CD14-positive monocyte (primary cell): ENCODE measurements at regions not wholly inside any gene's neighbourhood (a gene's known extent, or its start where the extent isn't known, plus 50 kb on each side); places are given as distances from the start of the nearest gene placed in this dataset.

ENCODE experiments used
- DNase-seq, 3 donors: peaks; one replicate each; pipeline ENCODE4 v3.0.0-alpha.2; 2011 to 2022
- H2AFZ ChIP-seq: 2 replicates; pipeline ENCODE4 v1.6.0; 2012; ENCODE audit warnings: mild to moderate bottlenecking, low read depth, low read length, inconsistent platforms; ENCODE audit not compliant: insufficient read depth, poor library complexity, severe bottlenecking
- H3K27ac ChIP-seq, 2 donors: 1 replicate in 1 of 2; 2 replicates in 1 of 2; pipeline ENCODE4 v1.5.1; 2012 to 2013; ENCODE audit warnings: low read length in 2 of 2, control low read depth in 1 of 2, inconsistent platforms in 1 of 2, low read depth in 1 of 2, mild to moderate bottlenecking in 1 of 2
- H3K27me3 ChIP-seq, 2 donors: one replicate each; pipeline versions ENCODE4 v1.6.0 to v1.6.1; 2011 to 2013; ENCODE audit warnings: low read length in 2 of 2; ENCODE audit not compliant: control insufficient read depth in 2 of 2, insufficient read depth in 2 of 2
- H3K36me3 ChIP-seq, 2 donors: replicated peaks in 1 of 2; 1 replicate in 1 of 2; 2 replicates in 1 of 2; pipeline versions ENCODE4 v1.5.1 to v1.6.1; 2012 to 2013; ENCODE audit warnings: low read length in 2 of 2, control low read depth in 1 of 2, inconsistent platforms in 1 of 2, mild to moderate bottlenecking in 1 of 2; ENCODE audit not compliant: insufficient read depth in 2 of 2, control insufficient read depth in 1 of 2
- H3K4me1 ChIP-seq, 2 donors: 1 replicate in 1 of 2; 2 replicates in 1 of 2; pipeline versions ENCODE4 v1.5.1 to v1.6.1; 2012 to 2013; ENCODE audit warnings: low read length in 2 of 2, control low read depth in 1 of 2, inconsistent platforms in 1 of 2, mild to moderate bottlenecking in 1 of 2, moderate library complexity in 1 of 2; ENCODE audit not compliant: insufficient read depth in 2 of 2, control insufficient read depth in 1 of 2
- H3K4me2 ChIP-seq: replicated peaks from 2 replicates; pipeline ENCODE3; 2012; ENCODE audit warnings: low read length, moderate library complexity, mild to moderate bottlenecking; ENCODE audit not compliant: poor library complexity, severe bottlenecking; ENCODE audit errors: extremely low read depth
- H3K4me3 ChIP-seq, 3 experiments: fragments of 200-600 bp in 1 of 3; sonication (generic) in 1 of 3; replicated peaks in 1 of 3; 1 replicate in 2 of 3; 2 replicates in 1 of 3; pipeline ENCODE4 v1.5.1; 2011 to 2013; ENCODE audit warnings: low read length in 3 of 3, mild to moderate bottlenecking in 3 of 3, control low read depth in 2 of 3, low read depth in 2 of 3, inconsistent platforms in 1 of 3, moderate library complexity in 1 of 3
- H3K79me2 ChIP-seq: 2 replicates; pipeline ENCODE4 v1.6.0; 2012; ENCODE audit warnings: mild to moderate bottlenecking, control low read depth, inconsistent platforms, low read length, moderate library complexity; ENCODE audit not compliant: insufficient read depth
- H3K9ac ChIP-seq: 2 replicates; pipeline ENCODE4 v1.6.0; 2017; ENCODE audit warnings: low read length, mild to moderate bottlenecking; ENCODE audit not compliant: insufficient read depth, poor library complexity, severe bottlenecking
- H3K9me3 ChIP-seq, 2 donors: replicated peaks in 1 of 2; 1 replicate in 1 of 2; 2 replicates in 1 of 2; pipeline versions ENCODE4 v1.5.1 to v1.6.1; 2012 to 2013; ENCODE audit warnings: low read length in 2 of 2, control low read depth in 1 of 2; ENCODE audit not compliant: control insufficient read depth in 1 of 2, insufficient read depth in 1 of 2
- H4K20me1 ChIP-seq: 2 replicates; pipeline ENCODE4 v1.6.0; 2012; ENCODE audit warnings: mild to moderate bottlenecking, low read length, control low read depth, moderate library complexity; ENCODE audit not compliant: insufficient read depth
- H3K27ac Mint-ChIP-seq, 7 donors: one replicate each; pipeline ENCODE4 v1.8.0; 2020; ENCODE audit warnings: mild to moderate bottlenecking in 7 of 7, mixed read lengths in 7 of 7, moderate library complexity in 6 of 7, inconsistent platforms in 2 of 7
- H3K27me3 Mint-ChIP-seq, 3 donors: one replicate each; pipeline ENCODE4 v1.8.0; 2021 to 2022; ENCODE audit warnings: low read depth in 3 of 3, mild to moderate bottlenecking in 3 of 3, mixed read lengths in 3 of 3, moderate library complexity in 3 of 3, inconsistent platforms in 1 of 3
- H3K36me3 Mint-ChIP-seq, 2 donors: one replicate each; pipeline ENCODE4 v1.8.0; 2020; ENCODE audit warnings: mixed read lengths in 2 of 2, inconsistent platforms in 1 of 2, mild to moderate bottlenecking in 1 of 2
- H3K4me1 Mint-ChIP-seq: one replicate; pipeline ENCODE4 v1.8.0; 2020; ENCODE audit warnings: mild to moderate bottlenecking, mixed read lengths
- H3K4me3 Mint-ChIP-seq, 2 donors: one replicate each; pipeline ENCODE4 v1.8.0; 2020; ENCODE audit warnings: mild to moderate bottlenecking in 2 of 2, mixed read lengths in 2 of 2, moderate library complexity in 1 of 2
- H3K9me3 Mint-ChIP-seq, 7 donors: one replicate each; pipeline ENCODE4 v1.8.0; 2020 to 2022; ENCODE audit warnings: mixed read lengths in 7 of 7, mild to moderate bottlenecking in 6 of 7, moderate library complexity in 6 of 7, inconsistent platforms in 2 of 7
- WGBS: methylation state at CpG from one replicate; pipeline ENCODE4 v1.1.5; 2013; ENCODE audit warnings: missing lambda C conversion rate; ENCODE audit not compliant: insufficient coverage; 5-methylcytosine and 5-hydroxymethylcytosine counted together
- intact Hi-C, 2 donors: fragments of 100-400 bp; cut with micrococcal nuclease; formaldehyde crosslinking; loops; one replicate each; pipeline versions ENCODE4 v1.15.0 to v1.15.1; 2023
- TF ChIP-seq, protein P1 (sequence below): fragments of 200-600 bp; IDR thresholded peaks from one replicate; pipeline ENCODE4 v1.8.0; 2022; ENCODE audit warnings: antibody characterized with exemption, mild to moderate bottlenecking

DNA sequence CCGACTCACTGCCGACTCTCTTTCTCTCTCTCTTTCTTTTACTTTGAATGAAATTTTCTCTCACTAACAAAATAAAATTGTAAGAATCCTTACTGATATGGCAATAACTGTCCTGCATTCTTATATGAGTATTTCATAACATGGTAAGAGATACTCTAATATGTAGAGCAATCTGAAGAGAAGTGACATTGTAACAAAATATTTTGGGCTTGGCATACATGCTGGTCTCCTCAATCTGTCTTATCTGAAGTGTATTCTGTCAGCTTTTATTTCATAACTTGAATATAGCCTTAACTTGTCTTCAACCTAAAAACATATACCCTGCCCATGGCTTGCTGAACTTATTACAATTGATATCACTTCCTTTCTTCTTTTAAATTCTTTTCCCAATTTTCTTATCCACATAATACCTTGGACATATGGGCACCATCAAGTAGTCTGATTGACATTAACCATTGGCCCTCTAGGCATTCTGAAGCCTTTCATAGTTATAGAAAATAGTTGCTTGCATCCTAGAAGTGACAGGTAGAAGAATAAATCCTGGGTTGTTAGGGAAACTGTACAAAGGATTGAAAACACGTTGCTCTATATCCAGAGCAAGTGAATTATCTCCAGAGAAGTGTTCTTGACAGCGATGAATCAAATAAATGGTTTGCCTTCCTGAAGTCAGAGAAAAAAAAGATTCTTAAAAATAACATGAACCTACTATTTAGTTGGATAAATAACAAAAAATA is 537.6 kb upstream of the TYRP1 start:
- H3K27ac Mint-ChIP-seq, result no peak overlapping the region
- Histone ChIP-seq H3K9me3 (no peaks in the 10 kb centered on the region), H4K20me1 (no peaks in the 10 kb centered on the region), H3K27ac (no peak overlapping the region), H3K4me2 (no peak overlapping the region), H3K79me2 (no peaks in the 10 kb centered on the region), H3K4me3 (no peak overlapping the region), H3K27me3 (no peaks in the 10 kb centered on the region), H3K36me3 (no peaks in the 10 kb centered on the region), H3K4me1 (no peaks in the 10 kb centered on the region), H3K9ac (no peak overlapping the region), H2AFZ (no peak overlapping the region)
- WGBS, result no CpG with 5 or more reads among the region's 4 CpGs
- no peak for DNase-seq
- H3K36me3 Mint-ChIP-seq, result no peaks in the 10 kb centered on the region
- H3K4me3 Mint-ChIP-seq, result no peak overlapping the region
- peaks cover 0 to 4% (median 0%) of the 10 kb centered on the region in 7 donors for H3K9me3 Mint-ChIP-seq
- intact Hi-C loops, result no loop called here
- H3K4me1 Mint-ChIP-seq, result no peaks in the 10 kb centered on the region
- no peaks in the 10 kb centered on the region for H3K27me3 Mint-ChIP-seq
- TF ChIP-seq, protein P1, sequence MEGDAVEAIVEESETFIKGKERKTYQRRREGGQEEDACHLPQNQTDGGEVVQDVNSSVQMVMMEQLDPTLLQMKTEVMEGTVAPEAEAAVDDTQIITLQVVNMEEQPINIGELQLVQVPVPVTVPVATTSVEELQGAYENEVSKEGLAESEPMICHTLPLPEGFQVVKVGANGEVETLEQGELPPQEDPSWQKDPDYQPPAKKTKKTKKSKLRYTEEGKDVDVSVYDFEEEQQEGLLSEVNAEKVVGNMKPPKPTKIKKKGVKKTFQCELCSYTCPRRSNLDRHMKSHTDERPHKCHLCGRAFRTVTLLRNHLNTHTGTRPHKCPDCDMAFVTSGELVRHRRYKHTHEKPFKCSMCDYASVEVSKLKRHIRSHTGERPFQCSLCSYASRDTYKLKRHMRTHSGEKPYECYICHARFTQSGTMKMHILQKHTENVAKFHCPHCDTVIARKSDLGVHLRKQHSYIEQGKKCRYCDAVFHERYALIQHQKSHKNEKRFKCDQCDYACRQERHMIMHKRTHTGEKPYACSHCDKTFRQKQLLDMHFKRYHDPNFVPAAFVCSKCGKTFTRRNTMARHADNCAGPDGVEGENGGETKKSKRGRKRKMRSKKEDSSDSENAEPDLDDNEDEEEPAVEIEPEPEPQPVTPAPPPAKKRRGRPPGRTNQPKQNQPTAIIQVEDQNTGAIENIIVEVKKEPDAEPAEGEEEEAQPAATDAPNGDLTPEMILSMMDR, result no peak

DNA sequence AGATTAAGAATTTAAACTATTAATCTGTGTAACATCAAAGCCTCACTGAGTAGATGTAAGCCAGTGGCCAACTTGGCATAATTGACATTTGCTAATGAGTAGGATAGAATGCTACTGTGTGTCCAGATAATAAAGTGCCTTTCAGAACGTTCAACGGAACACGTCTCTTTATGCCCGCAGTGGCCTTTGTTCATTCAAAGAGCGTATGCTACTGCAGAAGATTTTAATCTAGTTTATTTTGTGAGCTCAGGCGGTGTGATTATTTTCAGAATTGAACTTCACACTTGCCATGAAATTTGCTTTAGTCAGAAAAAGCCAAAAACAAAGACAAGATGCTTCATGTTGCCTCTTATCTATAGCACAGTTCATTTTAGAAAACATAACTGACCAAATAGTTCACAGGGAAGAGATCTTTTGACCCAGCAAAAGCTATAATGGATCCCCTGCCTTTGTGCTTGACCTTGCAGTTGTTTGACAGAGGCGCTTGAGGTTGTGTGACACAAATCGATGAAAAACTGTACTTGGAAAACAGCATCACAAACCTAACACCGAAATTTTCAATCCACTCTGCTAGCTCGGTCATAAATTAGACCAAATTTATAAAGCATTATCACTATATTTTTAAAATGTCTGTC is 530.9 kb upstream of the TYRP1 start:
- Histone ChIP-seq H3K36me3 (no peaks in the 10 kb centered on the region), H3K9ac (no peak overlapping the region), H3K27me3 (no peaks in the 10 kb centered on the region), H3K79me2 (no peaks in the 10 kb centered on the region), H3K4me1 (no peaks in the 10 kb centered on the region), H4K20me1 (no peaks in the 10 kb centered on the region), H3K4me3 (no peak overlapping the region), H3K4me2 (no peak overlapping the region), H3K9me3 (no peaks in the 10 kb centered on the region), H2AFZ (no peak overlapping the region), H3K27ac (no peak overlapping the region)
- Mint-ChIP-seq H3K27me3 (no peaks in the 10 kb centered on the region), H3K4me1 (no peaks in the 10 kb centered on the region), H3K27ac (no peak overlapping the region), H3K9me3 (peaks cover 0 to 4% (median 0%) of the 10 kb centered on the region in 7 donors), H3K4me3 (no peak overlapping the region), H3K36me3 (no peaks in the 10 kb centered on the region)
- TF ChIP-seq, protein P1, result no peak
- WGBS, result 90% methylated on average over 6 of the region's 10 CpGs
- intact Hi-C loops, result no loop called here
- no peak for DNase-seq
